NB4 (cell line): ENCODE measurements at regions not wholly inside any gene's neighbourhood (a gene's known extent, or its start where the extent isn't known, plus 50 kb on each side); places are given as distances from the start of the nearest gene placed in this dataset.

Source experiments
- CTCF ChIP-seq: IDR thresholded peaks from one replicate; pipeline ENCODE4 v1.5.1; 2012; ENCODE audit warnings: low read depth, low read length
- MAX ChIP-seq: IDR thresholded peaks from 2 replicates; pipeline ENCODE4 v1.6.1; 2011; ENCODE audit warnings: low read depth, low read length
- POLR2A ChIP-seq: IDR thresholded peaks from 2 replicates; pipeline ENCODE4 v1.6.1; 2011; ENCODE audit warnings: mild to moderate bottlenecking; ENCODE audit not compliant: insufficient read length; ENCODE audit errors: extremely low read depth

- TF ChIP-seq CTCF (no peak), MAX (no peak), POLR2A (no peak)
These were observed 121.7 kb downstream of the DTL start for GRCh38 chr1:212157252-212157651.
